ENCODE measurements at regions not wholly inside any gene's neighbourhood (a gene's known extent, or its start where the extent isn't known, plus 50 kb on each side); places are given as distances from the start of the nearest gene placed in this dataset.

GRCh38 chr6:90955246-90955645, 368.4 kb upstream of the MAP3K7 start:
- in situ Hi-C loops (cut with HindIII; ENCODE audit: low pct_ligation_motif_present, low sequenced_read_pairs) = no loop called here
- no peaks in the 10 kb centered on the region for H3K36me3 ChIP-seq (replicated peaks)
- H3K4me3 ChIP-seq (ENCODE audit: low read depth, low read length) = no peak overlapping the region
- no peak overlapping the region for H3K27ac ChIP-seq
- DNase-seq = no peak
- no peak for TF ChIP-seq CTCF (IDR thresholded peaks at IDR 0.05; ENCODE audit: low read depth, low read length, missing control alignments)
- H3K27me3 ChIP-seq (replicated peaks) = no peaks in the 10 kb centered on the region

- TF ChIP-seq CTCF (IDR thresholded peaks at IDR 0.05; ENCODE audit: low read depth, low read length, missing control alignments) = no peak
- in situ Hi-C loops (cut with HindIII; ENCODE audit: low pct_ligation_motif_present, low sequenced_read_pairs) = no loop called here
- no peak overlapping the region for H3K4me3 ChIP-seq (ENCODE audit: low read depth, low read length)
- no peaks in the 10 kb centered on the region for H3K36me3 ChIP-seq (replicated peaks)
- no peak overlapping the region for H3K27ac ChIP-seq
- no peaks in the 10 kb centered on the region for H3K27me3 ChIP-seq (replicated peaks)
- no peak for DNase-seq
Measured at GRCh38 chr6:90953405-90954161, 366.7 kb upstream of the MAP3K7 start.

- no peak overlapping the region for H3K27ac ChIP-seq
- in situ Hi-C loops (cut with HindIII; ENCODE audit: low pct_ligation_motif_present, low sequenced_read_pairs) = no loop called here
- no peak overlapping the region for H3K4me3 ChIP-seq (ENCODE audit: low read depth, low read length)
- TF ChIP-seq CTCF (IDR thresholded peaks at IDR 0.05; ENCODE audit: low read depth, low read length, missing control alignments) = no peak
- H3K36me3 ChIP-seq (replicated peaks) = no peaks in the 10 kb centered on the region
- no peak for DNase-seq
- H3K27me3 ChIP-seq (replicated peaks) = no peaks in the 10 kb centered on the region
Measured at GRCh38 chr6:90952176-90952575, 365.3 kb upstream of the MAP3K7 start.

GRCh38 chr6:90948540-90948939, 361.7 kb upstream of the MAP3K7 start:
- in situ Hi-C loops (cut with HindIII; ENCODE audit: low pct_ligation_motif_present, low sequenced_read_pairs) = no loop called here

GRCh38 chr6:90947184-90948064, 360.6 kb upstream of the MAP3K7 start:
- Histone ChIP-seq H3K27me3 (replicated peaks) (no peaks in the 10 kb centered on the region), H3K27ac (no peak overlapping the region), H3K36me3 (replicated peaks) (no peaks in the 10 kb centered on the region), H3K4me3 (ENCODE audit: low read depth, low read length) (no peak overlapping the region)
- no peak for DNase-seq
- in situ Hi-C loops (cut with HindIII; ENCODE audit: low pct_ligation_motif_present, low sequenced_read_pairs) = no loop called here
- no peak for TF ChIP-seq CTCF (IDR thresholded peaks at IDR 0.05; ENCODE audit: low read depth, low read length, missing control alignments)

More at GRCh38 chr6:90948540-90948939, 361.7 kb upstream of the MAP3K7 start:
- no peak overlapping the region for H3K27ac ChIP-seq
- H3K36me3 ChIP-seq (replicated peaks) = no peaks in the 10 kb centered on the region
- TF ChIP-seq CTCF (IDR thresholded peaks at IDR 0.05; ENCODE audit: low read depth, low read length, missing control alignments) = no peak
- H3K27me3 ChIP-seq (replicated peaks) = no peaks in the 10 kb centered on the region
- DNase-seq = no peak
- no peak overlapping the region for H3K4me3 ChIP-seq (ENCODE audit: low read depth, low read length)

Measured in brain microvascular endothelial cell (primary cell).